NCI-H2029 (cell line): ENCODE measurements at regions not wholly inside any gene's neighbourhood (a gene's known extent, or its start where the extent isn't known, plus 50 kb on each side); places are given as distances from the start of the nearest gene placed in this dataset.
"Not testable (repeated sequence)": the region's sequence is repeated elsewhere in the genome, so short reads cannot be mapped to it uniquely, and the experiment has no call there.

Experiments
- DNase-seq: peaks from one replicate; lab custom pipeline; 2025; lab: John Stamatoyannopoulos, UW

GRCh38 chr1:99444211-99444927, 180.1 kb downstream of the PLPPR4 start:
- not testable (repeated sequence) for DNase-seq

DNA sequence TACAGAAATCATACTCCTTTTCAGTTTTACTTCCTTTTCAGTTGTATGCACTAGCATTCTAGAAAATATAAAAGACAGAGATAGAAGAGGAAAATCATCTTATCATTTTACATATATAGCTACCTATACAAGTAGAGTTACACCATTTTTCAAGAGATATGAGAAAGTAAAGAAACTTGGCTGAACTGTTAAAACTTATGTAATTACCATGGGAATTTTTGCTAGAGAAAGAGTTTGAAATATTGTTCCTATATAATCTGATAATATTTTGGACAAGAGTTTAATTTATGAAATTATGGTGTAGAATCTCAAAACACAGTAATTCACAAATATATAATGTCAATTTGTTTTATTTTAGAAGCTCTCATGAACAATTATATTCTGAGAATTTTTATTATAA, 180.8 kb downstream of the PLPPR4 start:
- DNase-seq = no peak

DNA sequence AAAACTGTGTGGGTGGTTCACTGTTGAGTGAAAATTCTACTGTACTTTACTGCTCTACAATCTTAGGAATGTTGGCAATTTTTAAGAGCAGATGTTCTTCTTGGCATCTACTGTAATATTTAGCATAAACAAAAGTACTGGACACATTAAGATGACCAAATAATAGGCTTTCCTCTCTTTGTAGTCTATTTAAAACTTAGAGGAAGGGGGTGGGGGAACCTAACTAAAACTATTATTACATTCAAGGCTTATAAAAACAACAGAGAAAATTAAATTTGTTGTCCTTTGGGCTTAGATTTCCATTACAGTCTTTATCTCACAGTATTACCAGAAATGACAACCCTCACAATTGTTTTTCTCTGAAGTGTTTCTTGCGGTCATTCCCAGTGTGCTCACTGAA, 181.2 kb downstream of the PLPPR4 start:
- DNase-seq = no peak

DNA sequence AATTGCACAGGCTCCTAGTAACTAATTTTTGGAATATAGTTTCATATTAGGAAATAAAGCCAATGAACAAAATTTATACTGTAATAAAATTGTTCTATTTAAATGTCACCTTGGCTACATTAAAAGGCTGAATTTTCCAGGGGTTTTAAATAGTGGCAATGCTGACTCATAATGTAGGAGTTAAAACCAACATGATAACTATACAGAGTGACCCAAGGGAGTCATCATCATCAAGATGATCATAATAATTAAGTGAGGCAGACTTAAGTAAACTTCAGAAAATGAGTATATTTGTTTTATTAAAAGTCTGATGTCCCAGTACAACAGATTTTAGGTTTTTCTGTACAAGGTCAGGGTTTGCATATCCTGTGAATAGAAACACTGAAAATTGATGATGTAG, 183.4 kb downstream of the PLPPR4 start:
- no peak for DNase-seq

- DNase-seq = no peak
Observed at GRCh38 chr1:99455760-99456159, 190.2 kb upstream of the PALMD start.

DNA sequence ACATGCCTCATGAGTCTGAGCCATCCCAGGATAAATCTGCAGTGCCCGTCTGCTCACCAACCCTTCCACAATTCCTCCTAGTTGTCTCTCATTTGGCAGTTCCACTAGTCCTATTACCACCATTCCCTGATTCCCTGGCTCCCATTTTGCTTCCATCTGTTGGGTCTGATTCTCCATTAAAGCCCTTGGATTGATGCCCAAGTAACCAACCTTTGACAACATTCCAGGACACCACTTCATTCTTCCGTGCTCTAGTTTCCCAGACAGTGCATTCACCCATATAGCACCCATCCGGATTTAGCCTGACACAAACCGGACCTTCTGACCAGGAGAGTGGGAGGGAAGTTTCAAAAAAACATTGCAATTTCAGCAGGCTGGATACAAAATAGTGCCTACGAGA, 189.4 kb upstream of the PALMD start:
- no peak for DNase-seq

DNA sequence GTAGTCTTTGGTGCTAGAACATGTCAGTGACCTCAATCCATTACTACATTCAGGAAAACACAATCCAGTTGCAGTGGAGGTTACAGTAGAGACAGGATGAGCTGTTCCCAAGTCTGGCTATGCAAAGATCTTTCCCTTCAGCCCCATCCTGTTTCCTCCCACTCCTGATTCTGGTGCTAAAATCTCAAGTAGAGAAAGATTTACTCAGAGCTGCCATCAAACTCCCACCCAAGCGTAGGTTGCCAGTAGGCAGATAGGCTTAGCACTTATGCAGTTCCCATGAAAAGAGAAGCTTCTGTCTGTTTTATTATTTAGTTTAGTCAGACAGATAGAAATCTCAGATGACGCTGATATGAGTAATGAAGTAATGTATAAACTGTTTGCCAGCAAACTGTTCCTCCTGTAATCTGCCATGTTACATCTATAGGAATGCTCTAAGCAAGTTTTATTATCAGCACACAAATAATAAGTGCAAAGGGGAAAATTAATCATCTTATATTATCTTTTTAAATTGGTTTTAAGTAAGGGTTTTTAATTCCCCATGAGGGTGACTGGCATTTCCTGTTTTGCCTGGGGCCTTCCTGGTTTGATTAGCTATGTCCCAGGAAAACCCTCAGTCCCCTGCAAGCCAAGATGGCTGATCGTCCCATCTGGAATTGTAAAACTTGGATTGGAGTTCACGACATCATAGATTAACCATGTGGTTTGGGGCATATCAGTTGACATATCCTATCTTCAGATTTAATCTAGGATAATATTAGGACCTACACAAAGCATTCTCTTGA, 188.3 kb upstream of the PALMD start:
- no peak for DNase-seq

DNA sequence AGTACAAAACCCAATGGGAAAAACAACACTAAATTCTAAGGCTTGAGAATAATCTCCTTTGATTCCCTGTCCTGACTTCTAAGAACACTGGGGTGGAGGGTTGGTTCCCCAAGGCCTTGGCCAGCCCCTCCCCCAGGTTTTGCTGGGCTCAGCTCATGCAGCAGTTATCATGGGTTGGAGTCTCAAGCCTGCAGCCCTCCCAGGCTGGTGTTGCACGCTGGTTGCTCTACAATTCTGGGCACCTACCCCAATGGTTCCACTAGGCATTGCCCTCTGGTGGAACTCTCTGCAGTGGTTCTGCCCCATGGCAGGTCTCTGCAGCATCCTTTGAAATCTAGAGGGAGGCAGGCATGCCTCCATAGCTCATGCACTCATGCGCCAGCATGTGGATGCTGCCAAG, 184.4 kb upstream of the PALMD start:
- no peak for DNase-seq

DNA sequence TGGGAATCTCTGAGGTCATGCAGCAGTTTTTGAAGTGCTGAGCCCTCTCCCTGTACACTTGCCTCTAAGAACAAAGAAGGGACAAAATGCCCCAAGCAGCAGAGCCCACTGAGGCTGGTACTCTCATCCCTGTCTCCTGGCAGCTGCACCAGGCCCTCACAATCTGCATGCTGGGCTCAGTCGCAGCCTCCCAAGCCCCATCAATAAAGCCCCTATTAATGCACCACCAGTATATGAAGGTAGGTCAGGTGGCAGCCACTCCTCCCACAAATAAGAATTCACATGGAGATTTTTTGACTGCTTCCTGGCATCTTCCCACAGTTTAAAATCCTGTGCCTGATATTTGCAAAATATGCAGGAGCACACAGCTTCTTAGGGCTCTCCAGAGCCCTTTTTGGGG, 181.2 kb upstream of the PALMD start:
- no peak for DNase-seq

GRCh38 chr1:99465176-99465900, 180.6 kb upstream of the PALMD start:
- no peak for DNase-seq

DNA sequence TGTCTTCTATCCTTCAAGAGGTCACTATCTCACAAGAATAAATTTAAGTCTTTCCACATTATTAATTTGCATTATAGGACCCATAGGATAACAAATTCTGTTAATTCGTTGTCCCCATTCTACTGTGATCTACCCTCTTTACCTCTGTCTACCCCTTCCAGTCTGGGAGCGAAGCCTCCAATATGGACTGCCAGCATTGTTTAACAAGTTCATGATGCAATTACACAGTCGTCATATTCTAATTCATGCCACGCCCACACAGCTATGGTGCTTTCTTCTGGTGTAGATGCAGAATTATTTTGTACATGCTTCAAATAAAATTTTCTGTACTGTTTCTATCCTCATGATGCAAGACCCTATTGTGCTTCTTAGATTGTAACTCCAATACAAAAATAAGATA, 178.3 kb upstream of the PALMD start:
- no peak for DNase-seq

DNA sequence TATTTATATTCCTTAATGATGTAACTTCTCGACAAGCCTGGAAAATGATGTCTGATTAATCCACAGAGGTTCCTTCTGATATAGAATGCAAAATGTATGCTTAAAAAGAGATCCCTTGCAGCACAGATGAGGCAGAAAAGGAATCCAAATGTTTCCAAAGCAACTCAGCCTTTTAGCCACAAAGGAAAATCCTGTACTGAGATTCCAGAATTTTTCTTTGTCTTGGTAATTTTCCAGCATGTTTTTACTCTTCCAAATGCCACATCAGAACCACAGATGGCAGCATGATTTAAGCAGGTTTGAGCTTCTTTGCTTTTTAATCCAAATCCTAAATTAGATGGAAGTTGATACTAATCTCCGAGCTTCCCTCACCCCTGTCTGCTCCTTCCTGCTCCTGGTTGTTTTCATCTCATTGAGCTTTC, 176.4 kb upstream of the PALMD start:
- DNase-seq = no peak

- DNase-seq = no peak
Observed at GRCh38 chr1:99472893-99473292, 173.0 kb upstream of the PALMD start.

- DNase-seq = no peak
Observed at GRCh38 chr1:99474350-99474893, 171.5 kb upstream of the PALMD start.

- no peak for DNase-seq
Observed at GRCh38 chr1:99476058-99476457, 169.9 kb upstream of the PALMD start.

- DNase-seq = peak; percentile 76
Observed at GRCh38 chr1:99481391-99481996, 164.4 kb upstream of the PALMD start.

DNA sequence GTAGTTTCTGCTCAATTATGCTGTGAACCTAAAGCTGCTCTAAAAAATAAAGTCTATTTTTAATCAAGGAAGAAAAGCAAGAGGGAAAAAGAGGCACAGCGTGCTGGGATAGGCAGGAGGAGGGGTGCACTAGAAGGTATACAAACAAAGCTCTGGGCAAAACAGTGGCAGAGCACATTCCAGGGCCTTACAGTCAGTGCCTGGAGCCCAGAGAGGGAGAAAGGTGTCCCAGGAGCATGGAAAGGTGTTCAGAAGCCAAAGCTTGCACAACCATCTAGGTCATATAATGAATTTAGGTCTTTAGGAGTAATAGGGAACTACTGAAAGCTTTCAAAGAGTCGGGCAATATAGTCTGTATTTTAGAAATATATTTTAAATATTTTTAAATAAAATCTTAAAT, 163.6 kb upstream of the PALMD start:
- no peak for DNase-seq

- no peak for DNase-seq
Observed at GRCh38 chr1:99482750-99483149, 163.2 kb upstream of the PALMD start.

DNA sequence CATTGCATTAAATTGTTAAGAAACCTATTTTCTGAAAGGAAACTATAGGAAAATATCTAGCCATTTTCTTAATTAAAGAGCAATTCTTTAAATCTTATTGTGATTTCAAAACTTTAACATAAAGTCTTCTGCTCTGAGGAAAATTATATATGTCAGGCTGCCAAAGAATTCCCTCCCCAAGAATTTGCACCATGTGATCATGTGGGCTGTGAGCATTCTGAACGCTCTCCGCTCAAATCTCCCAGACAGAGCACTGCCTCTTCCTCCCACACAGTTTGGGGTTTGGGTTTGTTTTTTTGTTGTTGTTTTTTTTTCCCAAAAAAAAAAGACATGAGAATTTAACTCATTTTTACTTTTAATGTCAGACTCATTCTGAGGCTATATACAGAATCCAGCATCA, 155.9 kb upstream of the PALMD start:
- no peak for DNase-seq

GRCh38 chr1:99496067-99496466, 149.8 kb upstream of the PALMD start:
- no peak for DNase-seq

GRCh38 chr1:99497690-99498089, 148.2 kb upstream of the PALMD start:
- DNase-seq = no peak

DNA sequence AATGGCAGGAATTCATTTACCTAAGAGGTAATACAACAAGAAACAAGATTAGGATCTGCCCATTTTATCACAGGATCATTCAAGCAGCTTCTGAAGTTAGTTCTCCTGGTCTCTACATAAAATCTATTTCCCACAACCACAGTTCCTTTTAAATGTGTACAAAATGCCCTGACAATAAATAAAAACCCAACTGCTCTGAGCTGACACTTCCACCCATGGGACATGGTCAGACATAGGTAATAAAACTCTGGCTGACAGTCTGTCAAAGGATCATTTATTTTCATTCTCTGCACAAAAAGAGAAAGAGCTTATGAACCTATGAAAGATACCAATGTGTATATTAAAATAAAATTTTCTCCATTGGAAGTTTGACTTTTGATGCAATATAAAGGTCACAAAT, 145.4 kb upstream of the PALMD start:
- DNase-seq = no peak
